Keratinocyte (primary cell): ENCODE measurements at regions not wholly inside any gene's neighbourhood (a gene's known extent, or its start where the extent isn't known, plus 50 kb on each side); places are given as distances from the start of the nearest gene placed in this dataset.
A peak's percentile ranks its signal among the peaks of the same experiment; 100 is the strongest.

Experiments
- DNase-seq: peaks from one replicate; pipeline ENCODE4 v3.0.0-alpha.2; 2011; ENCODE audit warnings: low read depth, missing footprints, low spot score
- FAIRE-seq: peaks from 2 replicates; lab custom pipeline; 2011; peaks lifted over from hg19 to GRCh38; lab: Jason Lieb, UNC
- H2AFZ ChIP-seq: 2 replicates; pipeline ENCODE4 v1.6.0; 2012; ENCODE audit warnings: low read length, control low read depth, inconsistent platforms; ENCODE audit not compliant: control insufficient read depth
- H3K27ac ChIP-seq: 2 replicates; pipeline ENCODE4 v1.5.1; 2011; ENCODE audit warnings: low read length; ENCODE audit not compliant: control insufficient read depth, insufficient read depth
- H3K27me3 ChIP-seq: 3 replicates; pipeline ENCODE4 v1.6.0; 2011; ENCODE audit warnings: low read length; ENCODE audit not compliant: control insufficient read depth, insufficient read depth; ENCODE audit errors: extremely low read depth
- H3K36me3 ChIP-seq, 2 experiments: 2 replicates in 1 of 2; 3 replicates in 1 of 2; pipeline ENCODE4 v1.5.1; 2011; ENCODE audit warnings: low read length in 2 of 2, mild to moderate bottlenecking in 1 of 2; ENCODE audit not compliant: control insufficient read depth in 2 of 2, insufficient read depth in 2 of 2; ENCODE audit errors: extremely low read depth in 1 of 2
- H3K4me1 ChIP-seq: 3 replicates; pipeline ENCODE4 v1.5.1; 2011; ENCODE audit warnings: low read length; ENCODE audit not compliant: control insufficient read depth, insufficient read depth; ENCODE audit errors: extremely low read depth
- H3K4me2 ChIP-seq: 3 replicates; pipeline ENCODE4 v1.6.0; 2011; ENCODE audit warnings: low read depth, low read length; ENCODE audit not compliant: control insufficient read depth, insufficient read depth; ENCODE audit errors: extremely low read depth
- H3K4me3 ChIP-seq, 3 experiments: fragments of 200-600 bp in 1 of 3; sonication (generic) in 1 of 3; 2 replicates in 2 of 3; 3 replicates in 1 of 3; pipeline ENCODE4 v1.5.1; 2011 to 2016; ENCODE audit warnings: low read length in 3 of 3, mild to moderate bottlenecking in 3 of 3, control low read depth in 2 of 3, inconsistent platforms in 1 of 3, low read depth in 1 of 3, mixed read lengths in 1 of 3, mixed run types in 1 of 3, moderate library complexity in 1 of 3; ENCODE audit not compliant: control insufficient read depth in 2 of 3, insufficient read depth in 2 of 3; ENCODE audit errors: extremely low read depth in 1 of 3
- H3K79me2 ChIP-seq: 2 replicates; pipeline ENCODE4 v1.6.0; 2012; ENCODE audit warnings: low read length; ENCODE audit not compliant: control insufficient read depth, insufficient read depth
- H3K9ac ChIP-seq: 3 replicates; pipeline ENCODE4 v1.6.0; 2011; ENCODE audit warnings: low read length; ENCODE audit not compliant: control insufficient read depth, insufficient read depth; ENCODE audit errors: extremely low read depth
- H3K9me1 ChIP-seq: 3 replicates; pipeline ENCODE4 v1.6.0; 2011; ENCODE audit warnings: low read length; ENCODE audit not compliant: control insufficient read depth, insufficient read depth; ENCODE audit errors: extremely low read depth
- H3K9me3 ChIP-seq: 2 replicates; pipeline ENCODE4 v1.5.1; 2012; ENCODE audit warnings: low read depth, low read length; ENCODE audit not compliant: control insufficient read depth
- H4K20me1 ChIP-seq: 3 replicates; pipeline ENCODE4 v1.6.0; 2011; ENCODE audit warnings: low read length; ENCODE audit not compliant: control insufficient read depth, insufficient read depth; ENCODE audit errors: extremely low read depth
- CTCF ChIP-seq, 3 experiments: IDR thresholded peaks in 1 of 3; conservative IDR thresholded peaks in 1 of 3; optimal IDR thresholded peaks in 1 of 3; 2 replicates in 2 of 3; 3 replicates in 1 of 3; pipeline versions ENCODE3 to v1.5.1; 2011; ENCODE audit warnings: low read length in 3 of 3, mild to moderate bottlenecking in 3 of 3, moderate library complexity in 2 of 3, control low read depth in 1 of 3, inconsistent platforms in 1 of 3; ENCODE audit not compliant: insufficient read depth in 2 of 3; ENCODE audit errors: extremely low read depth in 1 of 3
- EZH2 ChIP-seq: IDR thresholded peaks from one replicate; pipeline ENCODE4 v1.6.1; 2012; ENCODE audit warnings: inconsistent platforms, mild to moderate bottlenecking, low read length, moderate library complexity
- dilution Hi-C: fragments of 300-500 bp; cut with MboI; formaldehyde crosslinking; loops from one replicate; pipeline ENCODE4 v1.7.0; 2020; ENCODE audit warnings: low sequenced_read_pairs; ENCODE audit not compliant: extremely low pct_ligation_motif_present

GRCh38 chr10:6309816-6310215 is 107.1 kb downstream of the PFKFB3 start:
- no peaks in the 10 kb centered on the region for H3K79me2 ChIP-seq
- peaks cover 8% of the 10 kb centered on the region for H3K4me1 ChIP-seq
- H3K9me1 ChIP-seq, result no peaks in the 10 kb centered on the region
- peak overlapping the region; percentile 11 for H3K4me2 ChIP-seq
- FAIRE-seq (no peak), DNase-seq (no peak)
- H3K9me3 ChIP-seq, result no peaks in the 10 kb centered on the region
- no peak overlapping the region for H3K27ac ChIP-seq
- no peaks in the 10 kb centered on the region for H3K36me3 ChIP-seq
- H2AFZ ChIP-seq, result no peak overlapping the region
- TF ChIP-seq CTCF (optimal IDR thresholded peaks at IDR 0.05 in 1 of 3, IDR thresholded peaks at IDR 0.05 in 1 of 3, conservative IDR thresholded peaks at IDR 0.05 in 1 of 3; ENCODE audit: extremely low read depth in 1 of 3, insufficient read depth in 2 of 3, low read length in 3 of 3), result no peak
- no peak for TF ChIP-seq EZH2
- no peak overlapping the region for H3K9ac ChIP-seq
- no peaks in the 10 kb centered on the region for H4K20me1 ChIP-seq
- H3K4me3 ChIP-seq, result no peak overlapping the region
- dilution Hi-C loops, result no loop called here
- H3K27me3 ChIP-seq, result peaks cover 3% of the 10 kb centered on the region

GRCh38 chr10:6310977-6311376 is 108.2 kb downstream of the PFKFB3 start:
- no peaks in the 10 kb centered on the region for H3K79me2 ChIP-seq
- H3K36me3 ChIP-seq, result no peaks in the 10 kb centered on the region
- no peaks in the 10 kb centered on the region for H3K9me1 ChIP-seq
- no peak overlapping the region for H3K4me3 ChIP-seq
- H3K27ac ChIP-seq, result no peak overlapping the region
- FAIRE-seq, result no peak
- H3K4me2 ChIP-seq, result no peak overlapping the region
- DNase-seq, result no peak
- H3K9me3 ChIP-seq, result no peaks in the 10 kb centered on the region
- peaks cover 8% of the 10 kb centered on the region for H3K4me1 ChIP-seq
- TF ChIP-seq EZH2, result no peak
- no peak for TF ChIP-seq CTCF (optimal IDR thresholded peaks at IDR 0.05 in 1 of 3, IDR thresholded peaks at IDR 0.05 in 1 of 3, conservative IDR thresholded peaks at IDR 0.05 in 1 of 3; ENCODE audit: extremely low read depth in 1 of 3, insufficient read depth in 2 of 3, low read length in 3 of 3)
- H3K9ac ChIP-seq, result no peak overlapping the region
- dilution Hi-C loops, result no loop called here
- H3K27me3 ChIP-seq, result peaks cover 3% of the 10 kb centered on the region
- H4K20me1 ChIP-seq, result no peaks in the 10 kb centered on the region
- H2AFZ ChIP-seq, result no peak overlapping the region
